Right lobe of liver (tissue), 4 donors: ENCODE measurements at regions not wholly inside any gene's neighbourhood (a gene's known extent, or its start where the extent isn't known, plus 50 kb on each side); places are given as distances from the start of the nearest gene placed in this dataset.

Experiments
- POLR2A ChIP-seq: fragments of 450-650 bp; IDR thresholded peaks from one replicate; pipeline ENCODE4 v1.6.1; 2017; ENCODE audit warnings: antibody characterized with exemption, mild to moderate bottlenecking
- TF ChIP-seq, protein P1 (sequence below), 4 donors: fragments of 200-600 bp in 3 of 4; fragments of 450-650 bp in 1 of 4; IDR thresholded peaks; one replicate each; pipeline versions ENCODE4 v1.5.1 to v1.8.0; 2016 to 2022; ENCODE audit warnings: antibody characterized with exemption in 4 of 4, mild to moderate bottlenecking in 2 of 4
- donor health status: DM: no; HTN: no; CAD: no.
- donor health status: DM: no; HTN: no; CAD: no.
- donor health status: DM: no; HTN: yes; CAD: no.

DNA sequence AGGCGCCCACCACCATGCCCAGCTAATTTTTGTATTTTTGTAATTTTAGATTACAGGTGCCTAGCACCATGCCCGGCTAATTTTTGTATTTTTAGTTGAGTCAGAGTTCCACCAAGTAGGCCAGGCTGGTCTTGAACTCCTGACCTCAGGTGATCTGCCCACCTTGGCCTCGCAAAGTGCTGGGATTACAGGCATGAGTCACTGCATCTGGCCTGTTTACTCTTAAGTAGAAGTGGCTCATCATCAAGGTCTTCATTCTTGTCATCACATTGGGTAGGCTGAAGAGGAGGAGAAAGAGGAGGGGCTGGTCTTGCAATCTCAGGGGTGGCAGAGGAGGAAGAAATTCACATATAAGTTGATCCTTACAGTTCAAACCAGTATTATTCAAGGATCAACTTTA, 152.4 kb upstream of the ATP2B1 start:
- no peak for TF ChIP-seq POLR2A
- TF ChIP-seq, protein P1, sequence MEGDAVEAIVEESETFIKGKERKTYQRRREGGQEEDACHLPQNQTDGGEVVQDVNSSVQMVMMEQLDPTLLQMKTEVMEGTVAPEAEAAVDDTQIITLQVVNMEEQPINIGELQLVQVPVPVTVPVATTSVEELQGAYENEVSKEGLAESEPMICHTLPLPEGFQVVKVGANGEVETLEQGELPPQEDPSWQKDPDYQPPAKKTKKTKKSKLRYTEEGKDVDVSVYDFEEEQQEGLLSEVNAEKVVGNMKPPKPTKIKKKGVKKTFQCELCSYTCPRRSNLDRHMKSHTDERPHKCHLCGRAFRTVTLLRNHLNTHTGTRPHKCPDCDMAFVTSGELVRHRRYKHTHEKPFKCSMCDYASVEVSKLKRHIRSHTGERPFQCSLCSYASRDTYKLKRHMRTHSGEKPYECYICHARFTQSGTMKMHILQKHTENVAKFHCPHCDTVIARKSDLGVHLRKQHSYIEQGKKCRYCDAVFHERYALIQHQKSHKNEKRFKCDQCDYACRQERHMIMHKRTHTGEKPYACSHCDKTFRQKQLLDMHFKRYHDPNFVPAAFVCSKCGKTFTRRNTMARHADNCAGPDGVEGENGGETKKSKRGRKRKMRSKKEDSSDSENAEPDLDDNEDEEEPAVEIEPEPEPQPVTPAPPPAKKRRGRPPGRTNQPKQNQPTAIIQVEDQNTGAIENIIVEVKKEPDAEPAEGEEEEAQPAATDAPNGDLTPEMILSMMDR (IDR thresholded peaks at IDR 0.05): no peak
